Suppressor macrophage treated with lipopolysaccharide for 4 hours (primary cell): ENCODE measurements at regions not wholly inside any gene's neighbourhood (a gene's known extent, or its start where the extent isn't known, plus 50 kb on each side); places are given as distances from the start of the nearest gene placed in this dataset.
"Not testable (repeated sequence)": the region's sequence is repeated elsewhere in the genome, so short reads cannot be mapped to it uniquely, and the experiment has no call there.

Experiments
- DNase-seq: peaks from one replicate; pipeline ENCODE4 v3.0.0-alpha.2; 2020

DNA sequence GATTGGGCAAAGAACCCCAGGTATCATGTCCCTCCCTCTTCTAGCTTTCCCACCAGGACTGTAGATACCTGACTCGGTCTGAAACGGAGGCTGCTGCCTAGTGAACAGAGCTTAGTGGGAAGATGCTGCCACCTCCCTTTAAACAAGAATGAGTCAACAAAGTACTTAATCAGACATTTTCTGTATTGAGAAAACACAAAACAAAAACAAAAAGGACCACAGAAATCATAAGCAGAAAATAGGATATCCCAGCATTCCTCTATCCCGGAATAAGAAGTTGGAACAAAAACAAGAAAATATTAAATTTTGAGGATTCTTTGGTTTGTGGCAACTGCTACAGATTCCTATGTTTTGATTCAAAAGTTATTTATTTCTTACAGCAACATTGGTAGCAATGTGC, 51.7 kb upstream of the COL8A1 start:
- DNase-seq: no peak

DNA sequence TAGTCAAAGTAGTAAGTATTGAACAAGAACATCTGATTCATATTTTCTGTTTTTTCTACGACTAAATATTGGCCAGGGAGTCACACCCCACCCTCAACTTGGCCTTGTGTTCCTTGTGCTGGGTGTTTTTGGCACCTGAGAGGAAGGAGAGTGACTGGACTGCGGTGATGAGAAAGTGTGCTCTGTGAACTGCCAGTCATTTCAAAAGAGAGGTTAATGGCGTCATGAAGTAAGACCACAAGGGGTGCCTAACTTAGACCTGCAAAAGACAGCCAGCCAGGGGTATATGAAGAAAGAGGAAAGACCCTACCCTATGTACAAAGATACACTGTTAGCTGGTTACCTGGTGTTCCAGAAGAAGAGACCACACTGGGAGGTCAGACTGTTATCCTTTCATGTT, 58.4 kb upstream of the COL8A1 start:
- DNase-seq: no peak

DNA sequence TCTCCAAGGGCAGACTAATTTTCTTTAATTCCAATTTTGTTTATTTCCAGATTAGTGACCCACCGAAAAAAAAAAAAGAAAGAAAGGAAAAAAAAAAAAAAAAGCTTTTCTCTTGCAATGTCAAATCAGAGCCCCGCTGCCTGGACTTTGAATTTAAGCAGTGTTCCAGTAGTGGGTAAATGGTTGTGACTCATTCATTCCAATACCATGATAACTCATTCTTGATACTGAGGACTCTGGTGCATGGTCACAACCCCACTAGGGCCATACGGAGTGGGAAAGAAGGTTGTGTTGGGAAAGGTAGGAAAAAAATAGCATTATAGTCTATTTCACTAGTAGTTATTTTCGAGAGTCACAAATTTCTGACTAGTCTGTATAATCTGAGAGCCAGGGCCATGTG, 59.1 kb upstream of the COL8A1 start:
- no peak for DNase-seq

DNA sequence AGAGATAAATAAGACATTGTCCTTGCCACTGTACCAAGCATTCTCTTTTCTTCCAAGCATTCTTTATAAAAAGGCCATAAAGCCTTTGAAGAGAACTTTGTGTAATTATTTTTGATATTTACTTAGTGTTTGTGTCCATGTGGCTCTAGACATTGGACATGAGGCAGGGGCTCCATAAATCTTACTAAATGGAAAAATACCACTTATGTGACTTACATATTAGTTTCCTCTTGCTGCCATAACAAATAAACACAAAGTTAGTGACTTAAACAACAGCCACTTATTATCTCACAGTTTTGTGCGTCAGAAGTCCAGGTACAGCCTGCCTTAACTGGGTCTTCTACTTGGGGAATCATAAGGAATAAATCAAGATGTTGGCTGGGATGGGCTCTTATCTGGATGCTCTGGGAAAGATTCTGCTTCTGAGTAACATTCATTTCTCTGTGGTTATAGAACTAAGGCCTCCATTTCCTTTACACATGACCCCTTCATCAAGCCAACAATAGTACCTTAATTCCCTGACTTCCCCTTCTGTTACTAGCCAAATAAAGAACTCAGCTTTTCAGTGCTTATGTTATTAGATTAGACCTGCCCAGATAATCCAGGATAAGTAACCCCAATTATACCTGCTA, 59.9 kb upstream of the COL8A1 start:
- no peak for DNase-seq

DNA sequence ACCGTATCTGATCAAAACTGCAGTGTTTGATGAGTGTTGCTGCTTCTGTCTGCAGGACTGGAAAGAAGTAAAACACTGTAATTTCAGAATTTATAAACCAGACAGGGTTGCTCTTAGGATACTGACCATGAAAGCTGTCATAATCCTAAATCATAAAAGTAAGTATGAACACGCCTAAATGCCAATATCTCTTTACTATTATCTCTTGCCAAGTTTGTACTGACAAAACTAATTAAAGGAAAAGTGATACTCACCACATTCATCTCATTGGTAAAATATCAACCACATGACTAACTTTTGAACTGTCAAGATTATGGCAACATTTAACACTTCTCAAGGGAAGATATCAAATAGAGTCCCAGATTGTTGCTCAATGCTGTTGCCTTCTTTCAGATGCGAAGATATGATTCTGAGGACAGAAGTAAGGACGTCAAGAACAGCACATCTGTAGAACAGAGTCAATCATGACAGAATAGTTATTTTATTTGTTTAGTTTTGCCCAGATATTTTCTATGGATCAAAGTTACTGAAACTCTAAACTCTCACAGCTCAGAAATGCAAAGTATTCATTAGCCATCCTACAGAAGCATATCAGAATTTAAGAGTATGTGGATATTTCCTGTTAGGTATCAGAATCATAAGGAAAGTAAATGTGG, 61.4 kb upstream of the COL8A1 start:
- DNase-seq: no peak

DNA sequence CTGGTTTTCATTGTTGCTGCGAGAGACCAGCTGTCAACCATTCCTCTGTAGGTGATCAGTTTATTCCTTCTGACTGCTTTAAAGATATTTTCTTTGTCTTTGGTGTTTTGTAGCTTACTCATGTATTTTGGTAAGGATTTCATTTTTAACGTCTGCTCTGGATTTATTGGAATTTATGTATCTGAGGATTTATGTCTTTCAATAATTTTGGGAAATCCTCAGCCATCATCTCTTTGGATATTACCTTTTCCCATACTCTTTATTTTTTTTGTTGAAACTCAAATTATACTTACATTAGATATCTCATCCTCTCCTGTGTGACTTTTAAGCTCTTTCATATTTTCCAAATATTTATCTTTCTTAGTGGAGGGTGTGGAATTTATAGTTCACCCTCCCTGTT, 62.7 kb upstream of the COL8A1 start:
- no peak for DNase-seq

DNA sequence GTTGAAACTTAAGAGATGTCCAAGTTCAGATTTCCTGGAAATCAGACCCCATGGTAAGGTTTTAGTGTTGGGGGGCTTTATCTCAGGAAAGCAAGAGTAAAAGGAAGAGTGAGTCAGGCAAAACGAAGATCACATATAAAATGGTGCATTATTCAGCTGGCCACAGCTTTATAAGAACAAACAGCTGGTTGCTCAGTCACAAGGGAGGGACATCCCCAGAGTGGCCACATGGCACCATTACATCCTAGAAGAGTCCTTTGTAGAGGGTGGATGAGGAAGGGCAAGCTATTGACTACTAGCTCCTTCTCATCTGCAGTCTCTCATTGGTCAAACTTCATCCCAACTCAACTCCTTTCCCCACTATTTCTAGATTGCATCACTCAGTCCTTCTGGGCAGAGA, 68.3 kb upstream of the COL8A1 start:
- DNase-seq: peak; percentile 1

DNA sequence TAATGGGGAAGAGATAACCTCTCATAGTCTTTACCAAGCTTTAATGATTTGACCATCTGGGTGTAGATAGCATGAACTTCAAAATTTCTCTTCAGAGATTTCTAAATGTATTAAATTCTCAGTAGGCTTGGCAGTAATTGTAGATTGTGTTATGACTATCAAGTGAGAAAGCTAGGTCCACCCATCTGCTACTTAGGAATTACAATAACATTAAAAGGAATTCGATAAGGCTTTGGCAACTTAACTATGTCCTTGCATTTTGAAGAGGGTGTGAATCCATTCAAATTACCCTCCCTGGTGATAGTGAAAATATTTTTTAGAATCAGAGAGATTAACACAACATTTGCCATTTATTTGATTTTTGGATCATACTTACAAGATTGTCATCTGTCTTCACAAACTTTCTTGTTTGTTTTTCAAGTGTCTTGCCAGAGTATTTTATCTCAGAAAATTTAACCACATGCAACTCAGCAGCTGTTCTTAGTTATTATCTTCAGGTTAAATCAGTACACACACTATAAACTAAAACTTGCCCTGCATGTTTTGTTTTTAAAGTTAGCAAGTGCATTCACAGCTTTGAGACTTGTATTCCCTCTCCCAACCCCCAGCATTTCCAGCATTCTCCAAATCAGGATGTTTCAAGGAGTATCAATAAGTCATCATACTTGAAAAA, 69.6 kb upstream of the COL8A1 start:
- no peak for DNase-seq

DNA sequence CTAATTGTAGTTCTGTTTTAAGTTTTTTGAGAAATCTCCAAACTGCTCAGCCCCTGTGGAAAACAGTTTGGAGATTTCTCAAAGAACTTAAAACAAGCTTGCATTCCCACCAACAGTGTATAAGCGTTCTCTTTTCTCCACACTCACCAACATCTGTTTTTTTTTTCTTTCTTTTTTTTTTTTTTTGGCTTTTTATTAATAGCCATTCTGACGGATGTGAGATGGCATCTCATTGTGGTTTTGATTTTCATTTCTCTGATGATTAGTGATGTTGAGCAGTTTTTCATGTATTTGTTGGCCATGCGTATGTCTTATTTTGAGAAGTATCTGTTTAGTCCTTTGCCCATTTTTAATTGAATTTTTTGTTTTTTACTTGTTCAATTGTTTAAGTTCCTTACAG, 73.1 kb upstream of the COL8A1 start:
- DNase-seq: no peak

DNA sequence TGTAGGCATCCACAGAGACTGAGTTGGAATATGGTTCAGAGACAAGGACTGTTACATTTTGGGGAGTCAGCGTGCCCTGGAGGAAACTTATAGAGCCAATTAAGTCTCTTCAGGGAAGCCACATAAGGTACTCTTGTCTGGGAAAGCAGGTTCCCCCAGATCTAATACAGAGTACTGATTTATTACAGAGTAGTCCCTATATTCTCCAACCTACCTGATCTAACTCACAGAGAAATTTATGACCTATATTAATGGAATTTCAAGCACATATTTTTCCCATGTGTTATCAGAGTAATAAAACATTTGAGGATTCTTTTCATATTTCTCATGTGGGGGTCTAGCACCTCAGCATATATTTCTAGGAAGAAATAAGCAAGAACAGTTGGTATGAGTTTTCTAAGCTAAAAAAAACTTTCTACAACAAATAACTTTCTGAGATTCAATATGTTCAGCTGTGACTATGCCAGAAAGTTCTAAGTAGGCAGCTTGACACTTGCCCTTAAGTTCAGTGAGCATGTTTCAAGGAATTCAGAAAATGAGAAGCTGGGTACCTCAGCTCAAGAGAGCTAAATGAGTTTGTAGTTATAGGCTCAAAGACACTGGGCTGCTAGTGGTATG, 75.3 kb upstream of the COL8A1 start:
- DNase-seq: no peak

DNA sequence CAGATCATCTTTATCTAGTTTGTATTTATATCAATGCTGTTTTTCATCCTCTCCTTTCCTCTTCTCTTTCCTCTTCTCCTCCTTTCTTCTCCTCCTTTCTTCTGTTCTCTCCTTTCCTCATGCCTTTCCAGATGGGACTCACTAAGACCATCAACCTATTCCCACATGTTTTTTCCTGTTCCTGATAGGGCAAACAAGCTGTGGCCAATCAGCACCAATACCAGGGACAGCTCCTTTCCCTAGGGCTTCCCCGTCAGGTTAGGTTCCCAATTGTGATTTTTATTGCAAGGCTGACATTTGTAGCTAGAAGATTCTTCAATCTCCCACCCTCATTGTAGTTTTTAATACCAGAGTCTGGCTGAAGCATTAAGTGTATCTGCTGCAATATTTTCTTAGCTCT, 76.3 kb upstream of the COL8A1 start:
- DNase-seq: no peak

DNA sequence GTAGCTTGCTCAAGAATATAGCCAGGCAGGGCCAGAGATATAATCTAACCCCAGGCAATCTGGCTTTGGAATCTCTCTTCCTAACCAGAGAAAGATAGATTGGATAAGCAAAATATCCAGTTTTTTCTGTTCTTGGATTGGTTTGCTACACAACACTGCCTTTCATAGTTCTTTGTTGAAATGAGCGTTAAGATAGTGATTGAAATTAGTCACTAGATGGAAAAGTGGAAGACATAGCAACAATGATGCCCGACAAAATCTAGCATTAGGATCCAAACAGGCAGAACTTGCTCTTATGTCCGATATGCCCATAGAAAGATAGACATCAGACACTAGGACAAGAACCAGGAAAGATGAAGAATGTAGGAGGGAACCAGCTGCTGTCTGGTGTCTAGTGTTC, 77.3 kb upstream of the COL8A1 start:
- DNase-seq: no peak

DNA sequence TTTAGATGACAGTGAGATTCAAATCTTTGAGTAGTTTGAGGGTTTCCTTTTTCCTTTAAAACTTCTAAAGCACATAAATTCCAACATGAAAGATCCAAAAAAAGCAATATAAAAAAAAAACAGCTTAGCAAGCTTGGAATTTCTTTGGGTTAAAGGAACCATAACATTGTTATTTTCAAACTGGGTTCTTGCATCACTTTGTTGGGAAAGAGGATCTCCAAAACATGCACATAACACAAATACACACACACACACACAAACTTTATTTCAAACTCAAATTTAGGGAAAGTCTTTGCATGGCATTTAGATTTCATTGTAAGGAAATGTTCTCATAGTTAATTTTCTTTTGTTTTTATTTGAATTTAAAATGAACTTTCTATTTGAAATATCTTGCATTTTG, 79.2 kb upstream of the COL8A1 start:
- DNase-seq: no peak

DNA sequence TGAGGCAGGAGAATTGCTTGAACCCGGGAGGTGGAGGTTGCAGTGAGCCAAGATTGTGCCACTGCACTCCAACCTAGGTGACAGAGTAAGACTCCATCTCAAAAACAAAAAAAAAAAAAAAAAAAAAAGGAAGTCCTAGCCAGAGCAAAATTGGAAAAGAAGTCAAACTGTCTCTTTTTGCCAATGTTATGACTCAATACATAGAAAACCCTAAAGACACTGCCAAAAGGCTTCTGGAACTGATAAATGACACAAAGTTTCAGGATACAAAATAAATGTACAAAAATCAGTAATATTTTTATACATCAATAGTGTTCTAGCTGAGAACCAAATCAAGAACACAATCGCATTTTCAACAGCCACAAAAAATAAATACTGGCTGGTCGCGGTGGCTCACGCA, 82.5 kb upstream of the COL8A1 start:
- DNase-seq: not testable (repeated sequence)

DNA sequence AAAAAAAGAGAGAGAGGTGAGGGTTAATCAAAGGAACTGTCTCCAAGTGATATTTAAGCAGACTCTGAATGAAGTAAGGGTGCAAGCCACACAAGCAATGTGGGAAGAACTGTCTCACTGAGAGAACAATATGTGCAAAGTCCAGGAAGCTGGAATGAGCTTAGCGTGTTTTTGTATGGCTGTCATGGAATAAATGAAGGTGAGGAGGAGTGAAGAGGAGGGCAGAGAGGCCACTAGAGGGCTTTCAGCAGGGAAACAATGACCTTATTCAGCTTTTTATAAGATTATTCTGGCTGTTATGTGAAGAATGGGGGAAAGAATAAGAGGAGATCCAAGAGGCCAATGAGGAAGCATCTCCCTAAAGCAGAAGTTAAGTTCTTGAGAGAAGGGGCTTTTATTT, 86.9 kb upstream of the COL8A1 start:
- no peak for DNase-seq

DNA sequence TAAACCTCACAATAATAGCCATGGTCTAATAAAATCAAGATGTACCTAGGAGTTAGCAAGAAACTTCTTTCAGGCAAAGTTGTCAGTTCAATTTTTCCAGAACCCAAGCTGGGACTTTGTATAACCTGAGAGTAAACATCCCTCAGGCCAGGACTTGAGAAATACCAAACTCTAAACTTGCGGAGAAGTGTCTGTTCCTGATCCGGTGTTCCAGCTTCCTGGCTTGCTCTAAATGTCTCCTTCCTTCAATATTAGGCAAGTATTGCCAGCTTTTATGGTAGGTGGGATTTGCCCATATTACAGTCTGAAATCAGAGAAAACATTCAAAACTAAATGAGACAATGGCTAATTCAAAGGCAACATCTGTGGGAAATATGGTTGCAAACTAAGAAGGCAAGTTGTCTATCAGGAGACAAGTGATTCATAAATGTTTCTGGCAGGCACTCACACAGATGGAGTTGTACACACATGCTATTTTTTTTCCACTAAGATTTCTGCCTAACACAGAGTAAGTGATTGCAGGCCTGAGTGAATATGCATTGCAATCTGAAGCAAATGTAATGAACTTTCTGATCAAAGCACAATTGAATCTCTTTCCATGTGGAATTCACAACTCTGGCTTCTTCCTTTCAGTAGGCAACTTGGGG, 88.3 kb upstream of the COL8A1 start:
- no peak for DNase-seq

DNA sequence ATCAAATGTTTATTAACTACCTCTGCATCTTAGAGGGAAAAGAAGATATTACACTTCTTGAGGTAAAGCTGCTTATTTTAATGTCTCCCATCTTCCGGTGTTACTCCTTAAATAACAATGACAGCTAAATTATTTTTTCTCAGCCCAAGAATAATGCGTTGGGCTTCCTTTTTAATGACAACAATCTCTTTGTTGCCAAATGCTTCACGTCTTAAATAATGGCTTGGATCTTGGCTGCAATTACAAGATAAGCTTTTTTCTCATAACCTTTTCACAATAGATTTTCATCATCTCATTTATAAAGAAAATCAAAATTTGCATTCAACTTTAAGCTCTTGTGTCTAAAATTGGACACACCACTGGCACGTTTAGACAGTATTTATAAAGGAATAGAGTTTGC, 89.2 kb upstream of the COL8A1 start:
- no peak for DNase-seq

DNA sequence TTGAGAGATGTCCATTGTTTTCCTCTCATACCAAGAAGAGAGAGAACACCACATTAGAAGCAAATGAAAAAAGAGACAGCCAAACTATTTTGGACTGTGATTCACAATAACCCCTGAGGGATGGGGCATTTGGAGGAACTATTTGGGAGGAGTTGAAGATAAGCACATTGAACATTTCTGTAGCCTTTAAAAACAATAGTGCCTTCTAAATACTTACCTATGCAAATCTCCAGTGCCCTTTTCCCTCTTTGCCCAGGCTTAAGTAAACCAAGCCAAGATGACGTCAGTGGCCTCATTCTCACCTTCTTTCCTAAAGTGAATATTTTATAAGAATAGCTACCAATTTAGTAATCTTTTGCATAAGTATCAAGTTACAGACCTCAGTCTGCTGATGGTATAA, 89.7 kb upstream of the COL8A1 start:
- DNase-seq: no peak

DNA sequence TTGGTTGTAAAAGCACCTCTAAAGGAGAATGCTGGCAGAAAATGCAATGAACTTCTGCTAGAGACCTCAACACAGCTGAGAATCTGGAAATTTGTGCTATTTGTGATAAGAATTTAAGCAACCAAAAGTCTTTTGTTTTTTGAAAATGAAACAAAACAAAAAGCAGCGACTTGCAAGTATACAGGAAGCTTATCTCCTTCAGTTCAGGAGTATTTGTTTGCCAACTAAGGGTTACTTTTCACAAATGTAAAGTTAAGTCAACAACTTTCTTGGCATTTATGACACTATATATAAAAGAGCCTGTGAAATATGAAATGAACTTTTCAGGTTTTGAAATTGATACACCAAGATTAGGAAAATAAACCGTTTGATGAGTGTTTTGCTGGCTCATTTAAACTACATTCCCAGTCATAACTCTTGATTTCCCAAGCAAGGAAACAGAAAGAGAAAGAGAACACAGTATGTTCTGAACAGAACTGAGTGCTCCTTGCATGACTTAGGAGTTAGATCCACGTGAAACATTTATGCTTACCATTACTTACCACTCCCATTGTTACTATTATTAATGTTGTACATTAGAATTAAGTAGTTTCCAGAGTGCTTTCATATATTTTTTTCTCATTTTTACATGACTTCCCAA, 92.3 kb upstream of the COL8A1 start:
- peak; percentile 49 for DNase-seq

DNA sequence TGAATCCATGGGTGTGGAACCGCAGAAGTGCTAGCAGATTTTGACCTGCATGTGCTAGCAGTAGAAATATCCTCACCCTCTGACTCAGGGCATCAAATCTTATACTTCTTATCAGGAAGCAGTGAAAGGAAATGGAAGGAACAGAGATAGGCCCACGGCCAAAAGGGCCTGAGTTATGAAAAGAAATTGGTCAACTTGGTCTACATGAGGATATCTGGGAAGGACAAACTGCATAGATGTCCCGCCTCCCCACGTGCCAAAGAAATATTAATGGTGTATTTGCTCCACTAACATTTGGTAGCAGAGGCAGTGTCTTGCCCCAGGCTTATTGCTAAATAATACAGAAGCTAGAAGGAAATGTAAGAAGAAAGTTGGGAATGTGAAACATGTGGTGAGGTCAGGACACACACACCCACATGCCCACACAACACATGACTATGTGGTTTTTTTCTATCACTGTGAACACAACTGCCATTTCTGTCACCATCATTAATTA, 93.6 kb upstream of the COL8A1 start:
- DNase-seq: peak; percentile 21

DNA sequence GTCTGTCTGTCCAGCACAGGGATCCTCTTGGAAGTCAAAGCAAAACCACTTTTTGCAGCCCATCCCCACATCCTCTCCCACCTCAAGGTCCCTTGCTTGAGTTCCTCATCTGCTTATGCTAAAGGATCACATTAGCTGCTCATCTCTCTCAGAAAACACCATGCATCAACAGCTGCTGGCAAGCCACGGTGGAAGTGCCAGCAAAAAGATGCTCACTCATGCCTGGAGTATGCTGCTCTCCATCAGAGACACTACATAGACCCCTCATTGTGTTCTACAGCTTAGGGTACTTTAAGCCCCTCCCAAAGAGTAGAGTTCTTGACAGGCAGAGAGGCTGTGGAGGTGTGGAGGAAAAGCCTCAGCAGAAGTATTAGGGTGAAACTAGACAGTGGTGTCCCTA, 94.6 kb upstream of the COL8A1 start:
- no peak for DNase-seq

DNA sequence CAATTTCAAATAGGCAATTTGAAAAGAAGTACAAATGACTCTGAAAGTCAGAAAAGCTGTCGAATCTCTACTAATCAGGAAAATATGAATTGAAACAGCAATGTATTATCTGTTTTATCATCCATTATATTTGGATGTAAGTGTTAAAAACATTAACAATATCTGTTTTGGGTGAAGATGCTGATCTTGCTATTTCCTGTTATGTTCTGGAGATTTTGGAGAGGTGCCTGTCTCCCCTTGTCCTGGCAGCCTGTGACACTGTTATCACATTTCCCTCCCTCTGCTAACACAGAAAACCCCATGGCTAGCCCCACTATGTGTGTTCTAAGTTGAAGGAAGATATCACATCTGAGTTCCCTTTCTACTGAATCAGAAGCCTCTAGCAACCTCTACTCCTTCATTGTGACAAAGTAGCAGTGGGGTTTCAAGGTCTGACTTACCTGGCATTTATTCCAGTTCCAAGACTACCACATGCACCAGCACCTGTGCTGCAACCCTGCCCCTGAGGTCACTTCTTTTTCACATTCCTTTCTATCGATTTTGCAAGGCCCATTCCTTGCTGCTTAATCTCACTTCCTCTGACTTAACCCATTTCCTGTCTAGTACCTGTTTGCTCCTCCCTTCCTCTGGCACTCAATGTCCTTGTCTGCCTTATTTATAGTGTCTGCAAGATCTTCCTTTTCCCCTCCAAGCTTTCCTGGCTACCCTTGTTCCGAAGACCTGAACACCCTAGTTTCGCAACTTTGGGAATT, 95.5 kb upstream of the COL8A1 start:
- no peak for DNase-seq
